NCI-H82 (cell line): ENCODE measurements at regions not wholly inside any gene's neighbourhood (a gene's known extent, or its start where the extent isn't known, plus 50 kb on each side); places are given as distances from the start of the nearest gene placed in this dataset.

Experiments
- DNase-seq: peaks from one replicate; lab custom pipeline; 2025; lab: John Stamatoyannopoulos, UW

- DNase-seq, result no peak
These were observed 285.5 kb downstream of the HACE1 start for GRCh38 chr6:104574135-104574750.

- no peak for DNase-seq
These were observed 286.4 kb downstream of the HACE1 start for GRCh38 chr6:104573350-104573749.

- DNase-seq, result no peak
These were observed 286.8 kb downstream of the HACE1 start for GRCh38 chr6:104572901-104573300.

- DNase-seq, result no peak
These were observed 293.3 kb downstream of the HACE1 start for GRCh38 chr6:104566411-104566810.

- DNase-seq, result no peak
These were observed 296.4 kb downstream of the HACE1 start for GRCh38 chr6:104563306-104563705.

DNA sequence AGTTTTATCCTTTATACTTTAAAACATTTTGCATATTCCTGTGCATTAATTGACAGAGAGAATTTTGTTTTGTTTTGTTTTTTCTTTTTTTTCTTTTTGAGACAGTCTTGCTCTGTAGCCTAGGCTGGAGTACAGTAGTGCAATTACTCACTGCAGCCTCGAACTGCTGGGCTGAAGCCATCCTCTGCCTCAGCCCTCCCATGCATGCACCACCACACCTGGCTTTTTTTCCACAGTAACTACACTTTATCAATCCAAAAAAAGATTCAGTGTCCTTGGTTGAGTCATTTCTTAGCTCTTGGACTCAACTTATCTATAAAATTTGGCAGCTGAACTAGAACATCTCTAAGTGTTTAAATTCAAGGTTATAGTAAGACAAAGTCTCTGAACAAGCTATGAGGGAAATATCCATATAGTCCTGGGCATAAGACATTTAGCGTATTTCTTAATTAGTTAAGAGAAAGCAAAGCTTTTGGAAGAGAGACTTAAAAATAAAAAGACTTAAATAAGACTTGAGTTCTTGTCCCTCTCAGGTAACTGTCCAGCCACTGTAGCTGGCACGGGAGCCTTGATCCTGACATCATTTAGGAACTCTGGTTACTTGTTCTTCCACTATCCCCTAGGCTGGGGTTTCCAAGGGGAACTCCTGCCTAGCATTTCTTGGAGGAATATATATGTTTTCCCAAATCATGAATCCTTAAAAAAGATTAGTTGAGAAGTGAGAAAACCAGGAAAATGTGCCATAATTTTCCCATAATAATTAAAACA, 300.1 kb downstream of the HACE1 start:
- DNase-seq, result no peak

DNA sequence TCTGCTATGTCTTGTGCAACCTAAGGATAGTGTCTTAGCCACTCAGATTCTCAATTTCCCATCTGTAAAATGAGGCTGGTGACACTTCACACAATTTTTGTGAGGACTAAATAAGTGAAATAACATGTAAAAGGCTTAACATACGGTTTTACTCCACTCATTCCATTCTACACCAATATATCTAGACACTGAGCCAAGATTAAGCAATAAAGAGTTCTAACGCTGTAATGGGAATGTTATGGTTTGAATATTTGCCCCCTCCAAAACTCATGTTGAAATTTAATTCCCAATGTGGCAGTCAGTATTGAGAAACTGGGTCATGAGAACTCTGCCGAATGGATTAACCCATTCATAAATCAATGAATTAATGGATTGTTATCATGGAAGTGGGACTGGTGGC, 301.0 kb downstream of the HACE1 start:
- no peak for DNase-seq

DNA sequence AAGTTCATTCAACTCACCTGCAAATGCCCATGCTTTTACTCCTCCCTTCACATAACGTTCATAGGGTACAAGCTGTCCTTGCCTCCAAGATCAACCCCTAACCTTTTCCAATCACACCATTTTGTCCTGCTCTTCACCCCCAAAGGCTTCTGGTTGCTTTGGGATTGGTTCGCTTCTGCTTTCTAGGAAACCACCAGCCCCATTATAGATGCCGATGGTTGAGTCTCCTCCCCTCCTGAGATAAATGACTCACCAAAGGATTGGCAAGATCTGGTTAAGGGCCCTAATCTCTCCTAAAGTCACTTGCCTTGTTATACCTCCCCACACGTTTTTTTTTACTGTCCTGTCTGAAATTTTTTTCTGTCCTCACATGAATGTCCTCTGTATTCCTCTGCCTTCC, 311.4 kb downstream of the HACE1 start:
- DNase-seq, result peak; percentile 8

DNA sequence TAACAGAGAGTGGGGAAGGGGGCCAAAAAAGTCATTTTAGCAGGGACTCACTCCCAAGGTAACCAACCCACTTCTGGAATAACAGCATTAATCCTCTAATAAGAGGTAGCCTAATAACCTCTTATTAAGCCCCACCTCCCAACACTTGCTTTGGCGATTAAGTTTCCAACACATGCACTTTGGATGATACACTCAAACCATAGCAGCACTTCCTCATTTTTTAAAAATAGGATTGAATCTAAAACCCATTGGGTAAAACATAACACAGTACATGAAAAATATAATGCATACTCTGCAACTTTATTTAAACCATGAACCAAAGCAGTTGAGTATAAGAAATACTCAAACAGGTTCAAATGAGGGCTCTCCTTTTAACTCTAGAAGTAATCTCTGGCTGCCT, 318.3 kb downstream of the HACE1 start:
- DNase-seq, result no peak

GRCh38 chr6:104540743-104541142, 319.0 kb downstream of the HACE1 start:
- no peak for DNase-seq

DNA sequence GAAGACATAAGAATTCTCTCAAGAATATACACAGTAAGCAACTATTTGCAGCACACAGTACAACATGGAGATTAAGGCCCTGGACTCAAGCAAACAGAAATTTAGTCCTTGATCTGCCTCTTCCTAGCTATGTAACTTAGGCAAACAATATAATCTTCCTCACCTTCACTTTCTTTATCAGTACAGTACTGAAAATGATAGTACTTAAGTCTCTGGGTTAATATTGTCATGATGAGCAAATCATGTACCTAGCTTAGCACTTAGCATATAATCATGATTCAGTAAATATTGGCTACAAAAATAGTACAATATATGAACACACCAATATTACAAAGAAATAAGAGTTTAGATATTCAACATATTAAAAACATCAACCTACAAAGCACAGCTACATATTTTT, 320.5 kb downstream of the HACE1 start:
- no peak for DNase-seq

GRCh38 chr6:104537872-104538271, 321.8 kb downstream of the HACE1 start:
- no peak for DNase-seq

GRCh38 chr6:104537180-104537579, 322.5 kb downstream of the HACE1 start:
- no peak for DNase-seq

DNA sequence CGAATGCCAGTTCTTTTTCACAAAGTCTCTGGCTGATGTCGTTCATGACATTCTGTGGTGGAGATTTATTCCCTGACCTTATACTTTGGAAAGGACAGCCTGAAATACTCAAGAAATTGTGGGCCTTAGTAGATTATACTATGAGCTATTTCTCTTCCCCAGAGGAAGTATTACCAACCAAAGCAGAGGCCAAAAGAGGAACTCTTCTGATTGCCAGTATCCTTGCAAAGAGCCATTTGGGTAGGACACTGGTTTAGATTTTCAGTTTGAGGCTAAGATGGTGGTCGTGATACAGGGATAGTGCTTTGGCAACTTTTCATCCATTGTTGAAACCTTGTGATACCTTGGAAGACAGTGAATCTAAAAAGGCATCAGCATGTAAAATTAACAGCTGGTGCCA, 327.3 kb downstream of the HACE1 start:
- DNase-seq, result no peak

- no peak for DNase-seq
These were observed 328.1 kb downstream of the HACE1 start for GRCh38 chr6:104531646-104532045.

GRCh38 chr6:104527761-104528415, 331.8 kb downstream of the HACE1 start:
- DNase-seq, result peak; percentile 35

DNA sequence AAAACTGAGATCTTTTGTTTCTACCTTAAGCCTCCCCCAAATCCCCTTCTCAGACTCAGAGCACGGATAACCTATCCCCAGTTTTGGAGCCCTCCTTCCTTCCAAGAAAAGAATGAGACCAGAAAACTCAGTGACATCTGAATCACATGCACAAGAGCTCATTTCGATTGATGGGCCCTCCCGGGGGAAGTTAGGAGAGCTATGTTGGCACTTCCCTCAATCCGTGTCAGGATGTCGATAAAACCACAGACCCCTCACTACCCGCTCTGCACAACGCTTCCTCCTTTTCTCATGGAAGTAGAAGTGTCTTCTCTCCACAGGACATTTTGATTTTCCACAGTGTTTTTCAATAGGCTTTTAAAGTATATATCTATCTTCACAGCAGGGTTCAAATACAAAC, 332.4 kb downstream of the HACE1 start:
- no peak for DNase-seq

GRCh38 chr6:104526376-104526775, 333.3 kb downstream of the HACE1 start:
- DNase-seq, result no peak

DNA sequence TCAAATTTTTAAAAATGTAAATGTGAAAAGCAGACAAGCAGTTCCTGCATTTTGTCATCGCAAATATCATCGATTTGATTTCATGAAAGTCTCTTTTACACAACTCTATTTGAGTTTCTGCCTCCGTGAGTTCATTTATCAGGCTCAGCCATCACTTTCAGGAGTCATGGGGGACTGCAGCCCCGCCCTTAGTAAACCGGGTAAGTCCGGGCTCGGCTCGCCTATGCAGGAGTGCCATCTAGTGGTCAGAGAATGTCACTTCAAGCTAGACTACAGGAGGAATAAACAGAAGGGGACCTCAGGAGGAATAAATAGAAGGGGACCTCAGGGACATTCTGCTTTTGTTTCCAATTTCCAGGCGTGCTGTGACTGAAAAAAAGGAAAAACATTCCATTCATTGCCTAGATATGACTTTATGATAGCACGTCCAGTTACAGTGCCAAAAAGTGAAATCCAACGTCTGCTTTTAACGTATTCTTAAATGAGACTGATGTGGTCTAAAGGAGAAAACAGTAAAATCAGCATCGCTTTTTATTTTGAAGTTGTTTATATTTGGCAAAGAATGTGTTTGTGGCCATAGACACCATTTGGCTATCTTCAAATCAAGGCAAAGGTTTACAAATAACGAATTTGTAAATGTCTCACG, 333.9 kb downstream of the HACE1 start:
- peak; percentile 87 for DNase-seq

DNA sequence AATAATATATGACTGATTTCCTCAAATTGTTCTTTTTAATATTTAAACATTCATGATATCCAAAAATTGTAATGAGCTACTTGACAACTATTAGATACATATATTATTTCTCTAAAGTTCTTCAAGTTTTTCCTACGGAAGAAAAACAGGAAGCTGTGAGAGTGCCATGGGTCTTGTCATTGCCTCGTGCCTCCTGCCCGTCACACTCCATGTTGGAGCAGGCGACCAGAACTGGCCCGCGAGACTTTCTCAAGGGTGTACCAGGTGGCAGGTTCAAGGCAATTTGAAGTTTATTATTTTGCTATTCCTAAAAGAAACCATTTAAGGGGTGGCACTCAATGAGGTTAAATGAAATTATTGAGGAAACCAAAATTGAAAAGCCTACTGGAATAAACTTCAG, 337.2 kb downstream of the HACE1 start:
- no peak for DNase-seq

GRCh38 chr6:104521176-104521575, 338.5 kb downstream of the HACE1 start:
- DNase-seq, result no peak

GRCh38 chr6:104519566-104519965, 340.2 kb downstream of the HACE1 start:
- DNase-seq, result no peak

- DNase-seq, result no peak
These were observed 350.4 kb downstream of the HACE1 start for GRCh38 chr6:104509355-104509754.
